ELF-1 (cell line): ENCODE measurements at regions not wholly inside any gene's neighbourhood (a gene's known extent, or its start where the extent isn't known, plus 50 kb on each side); places are given as distances from the start of the nearest gene placed in this dataset.
"Not testable (repeated sequence)": the region's sequence is repeated elsewhere in the genome, so short reads cannot be mapped to it uniquely, and the experiment has no call there.

ENCODE experiments used
- DNase-seq: peaks from one replicate; pipeline ENCODE4 v3.0.0-alpha.2; 2016; ENCODE audit warnings: low read depth, low spot score

DNA sequence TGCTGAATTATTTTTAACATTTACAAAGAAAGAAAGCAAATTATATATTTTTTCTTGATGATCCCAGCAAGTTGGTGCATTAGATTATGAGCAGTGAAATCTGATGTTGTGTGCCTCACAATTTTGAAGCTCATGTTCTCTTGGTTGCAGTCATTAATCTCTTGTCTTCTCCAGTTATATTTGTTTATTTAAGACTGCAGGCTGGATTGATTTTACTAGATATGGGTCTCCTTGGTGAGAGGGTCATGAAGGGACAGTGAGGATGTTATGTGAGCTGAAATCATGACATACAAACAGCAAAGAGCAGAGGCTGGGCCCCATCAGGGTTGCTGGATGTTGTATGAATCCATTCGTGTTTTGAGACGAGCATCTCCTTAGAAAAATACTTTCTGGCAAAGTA is 64.2 kb upstream of the AKIRIN2 start:
- no peak for DNase-seq

DNA sequence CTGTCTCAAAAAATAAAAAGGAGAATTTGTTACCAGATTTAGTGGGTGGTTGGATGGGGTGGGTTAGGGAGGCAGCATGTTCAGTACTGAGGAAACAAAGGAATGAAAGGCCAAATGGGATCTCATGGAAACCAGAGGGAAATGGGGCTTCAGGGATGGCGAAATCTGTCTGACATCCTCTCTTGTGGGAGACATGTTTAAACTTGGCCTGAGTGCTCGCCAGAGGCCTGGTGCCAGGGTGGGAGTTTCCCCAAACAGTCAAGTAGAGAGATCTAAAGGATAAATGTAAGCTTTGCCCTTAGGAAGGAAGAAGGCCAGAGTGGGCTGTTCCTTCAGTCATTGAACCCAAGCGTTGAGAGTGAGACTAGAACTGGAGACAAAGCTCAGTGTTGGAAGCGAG is 61.9 kb upstream of the AKIRIN2 start:
- no peak for DNase-seq

DNA sequence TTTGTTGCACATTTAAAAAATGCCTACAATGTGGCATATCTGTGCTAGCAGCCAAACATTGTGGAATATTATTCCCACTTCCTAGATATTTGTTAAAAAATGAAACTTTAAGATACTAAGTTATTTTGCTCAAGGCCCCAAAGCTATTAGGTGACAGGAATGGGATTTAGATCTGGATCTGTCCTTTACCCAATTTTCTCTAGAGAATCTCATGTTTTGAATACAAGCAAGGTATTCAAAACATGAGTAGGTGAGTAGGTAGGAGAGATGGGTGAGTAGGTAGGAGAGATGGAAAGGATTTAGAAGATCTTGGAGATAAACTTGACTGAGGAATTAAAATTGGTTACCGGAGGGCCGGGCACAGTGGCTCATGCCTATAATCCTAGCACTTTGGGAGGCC is 61.2 kb upstream of the AKIRIN2 start:
- no peak for DNase-seq

DNA sequence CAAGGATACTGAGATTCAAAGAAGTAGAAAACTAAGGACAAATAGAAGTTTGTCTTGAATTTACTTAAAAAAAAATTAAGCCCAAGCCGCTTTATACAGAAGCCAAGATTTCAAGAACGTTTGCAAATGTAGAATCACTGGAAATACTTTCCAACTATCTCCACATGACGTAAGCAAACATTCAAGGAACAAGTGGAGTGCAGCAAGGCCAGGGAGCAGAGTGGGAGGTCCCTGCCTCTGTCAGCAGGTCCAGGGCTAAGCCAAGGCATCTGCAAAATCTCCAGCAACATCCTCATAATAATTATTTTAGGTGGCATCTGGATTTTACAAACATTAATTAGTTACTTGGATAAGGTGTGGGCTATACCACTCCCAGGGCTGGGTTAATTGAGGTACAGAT is 60.1 kb upstream of the AKIRIN2 start:
- no peak for DNase-seq

DNA sequence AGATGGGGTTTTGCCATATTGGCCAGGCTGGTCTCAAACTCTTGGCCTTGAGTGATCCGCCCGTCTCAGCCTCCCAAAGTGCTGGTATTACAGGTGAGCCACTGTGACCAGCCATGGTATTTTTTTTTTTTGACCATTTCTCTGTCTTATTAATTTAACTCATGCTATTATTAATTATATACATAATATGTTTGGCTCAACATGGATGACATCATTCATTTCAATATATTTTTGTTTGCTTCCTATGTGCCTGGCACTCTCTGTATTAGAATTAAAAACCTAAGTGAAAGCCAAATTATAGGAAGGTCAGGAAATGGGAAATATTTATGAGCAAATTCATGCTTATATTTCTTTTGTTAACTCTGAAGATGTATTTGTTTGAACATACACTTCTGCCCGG is 55.8 kb upstream of the AKIRIN2 start:
- DNase-seq: no peak

DNA sequence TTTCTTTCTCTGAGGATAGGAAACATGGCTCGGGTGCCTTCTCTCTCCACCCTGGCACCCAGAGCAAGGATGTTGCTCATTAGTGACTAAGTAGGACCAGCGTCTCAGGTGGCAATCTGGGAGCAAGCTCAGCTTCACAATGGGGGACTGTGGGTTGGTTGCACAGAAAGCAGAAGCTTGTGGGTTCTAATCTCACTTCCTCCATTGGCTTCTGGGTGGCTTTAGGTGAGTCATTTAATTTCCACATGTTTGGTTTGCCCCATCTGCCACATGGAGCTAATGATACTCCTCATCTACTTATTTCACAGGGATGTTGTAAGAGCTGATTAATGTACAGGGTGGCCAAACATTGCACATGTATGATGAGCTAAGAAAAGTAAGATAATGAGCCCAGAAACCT is 54.8 kb upstream of the AKIRIN2 start:
- no peak for DNase-seq

DNA sequence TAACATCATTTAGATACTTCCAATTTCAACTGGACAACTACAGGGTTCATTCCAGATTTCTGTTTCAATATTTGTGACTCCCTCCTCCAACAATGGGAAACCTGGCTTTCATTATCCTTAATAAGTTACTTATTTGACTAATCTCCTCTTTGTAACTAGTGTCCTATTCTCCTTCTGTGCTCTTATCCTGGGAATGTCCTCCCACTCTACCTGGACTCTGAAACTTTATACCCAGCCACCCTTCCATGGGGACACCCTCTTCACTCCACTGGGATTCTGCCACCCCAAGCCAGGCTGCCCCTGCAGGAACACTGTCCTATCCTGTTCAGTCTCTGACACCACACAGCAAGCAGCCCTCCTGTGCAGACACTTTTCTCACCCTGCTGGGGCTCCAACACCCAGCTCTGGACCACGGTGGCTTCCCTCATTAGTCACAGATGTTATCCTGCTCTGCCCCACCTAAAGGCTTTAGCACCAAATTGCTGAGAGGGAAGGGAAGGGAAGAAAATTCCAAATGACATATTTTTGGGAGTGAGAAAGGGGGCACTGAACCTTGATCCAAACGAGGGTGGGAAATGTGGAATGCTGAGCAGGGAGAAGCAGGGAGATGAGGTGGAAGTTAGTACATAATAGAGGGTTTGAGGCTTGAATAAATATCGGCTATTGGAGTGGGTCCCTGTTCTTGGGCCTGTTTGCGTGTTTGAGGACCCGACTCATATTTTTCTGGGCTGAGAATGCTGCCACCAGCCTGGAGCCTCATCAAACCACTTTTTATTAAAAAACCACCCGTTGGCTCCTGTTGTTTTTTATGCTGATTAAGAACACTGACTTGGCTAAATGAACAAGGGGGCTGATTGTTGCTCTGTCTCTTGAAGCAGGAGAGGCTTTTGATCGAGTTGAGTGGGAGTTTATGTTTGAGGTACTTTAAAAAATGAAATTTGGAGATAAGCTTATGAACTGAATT is 54.0 kb upstream of the AKIRIN2 start:
- peak; percentile 15 for DNase-seq

DNA sequence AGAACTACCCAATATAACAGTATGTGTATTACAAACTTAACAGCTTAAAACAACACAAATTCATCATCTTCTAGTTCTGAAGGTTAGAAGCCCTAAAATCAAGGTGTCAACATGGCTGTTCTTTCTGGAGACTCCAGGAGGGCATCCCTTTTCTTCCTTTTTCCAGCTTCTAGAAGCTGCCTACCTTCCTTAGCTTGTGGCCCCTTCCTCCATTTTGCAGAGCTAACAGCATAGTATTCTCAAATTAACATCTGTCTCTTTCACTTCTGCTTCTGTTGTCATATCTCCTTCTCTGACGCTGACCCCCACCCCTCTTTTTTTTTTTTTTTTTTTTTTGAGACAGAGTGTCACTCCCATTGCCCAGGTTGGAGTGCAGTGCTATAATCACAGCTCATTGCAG is 52.8 kb upstream of the AKIRIN2 start:
- no peak for DNase-seq

DNA sequence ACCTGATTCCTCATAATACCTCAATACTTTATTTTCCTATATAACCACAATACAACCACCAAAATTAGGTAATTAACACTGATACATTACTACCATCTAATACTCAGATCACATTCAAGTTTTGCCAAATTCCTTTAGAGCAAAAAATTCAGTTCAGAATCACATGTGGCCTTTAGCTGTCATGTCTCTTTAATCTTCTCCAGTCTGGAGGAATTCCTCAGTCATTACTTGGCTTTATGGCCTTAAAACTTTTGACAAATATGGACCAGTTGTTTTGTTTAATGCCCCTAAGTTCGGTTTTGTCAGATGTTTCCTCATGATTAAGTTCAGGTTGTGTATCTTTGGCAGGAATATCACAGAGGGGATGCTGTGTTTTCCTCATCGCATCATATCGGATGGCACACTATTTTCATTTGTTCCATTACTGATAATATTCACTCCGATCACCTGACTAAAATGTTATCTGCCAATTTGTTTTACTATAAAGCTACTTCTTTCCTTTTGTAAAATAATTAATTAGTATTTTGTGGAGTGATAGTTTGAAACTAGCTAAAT is 51.2 kb upstream of the AKIRIN2 start:
- DNase-seq: no peak

DNA sequence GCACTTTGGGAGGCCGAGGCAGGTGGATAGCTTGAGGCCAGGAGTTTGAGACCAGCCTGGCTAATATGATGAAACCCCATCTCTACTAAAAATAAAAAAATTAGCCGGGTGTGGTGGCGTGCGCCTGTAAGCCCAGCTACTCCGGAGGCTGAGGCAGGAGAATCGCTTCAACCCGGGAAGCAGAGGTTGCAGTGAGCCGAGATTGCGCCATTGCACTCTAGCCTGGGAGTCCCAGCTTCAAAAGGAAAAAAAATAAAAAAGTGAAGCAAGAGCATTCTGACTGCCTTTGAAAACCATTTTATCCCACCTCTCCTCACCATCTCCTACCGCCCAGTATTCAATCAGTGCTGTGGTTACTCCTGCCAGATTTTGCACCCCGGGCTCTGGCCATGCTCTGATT is 50.5 kb upstream of the AKIRIN2 start:
- DNase-seq: not testable (repeated sequence)
